ENCODE measurements at regions not wholly inside any gene's neighbourhood (a gene's known extent, or its start where the extent isn't known, plus 50 kb on each side); places are given as distances from the start of the nearest gene placed in this dataset.

DNA sequence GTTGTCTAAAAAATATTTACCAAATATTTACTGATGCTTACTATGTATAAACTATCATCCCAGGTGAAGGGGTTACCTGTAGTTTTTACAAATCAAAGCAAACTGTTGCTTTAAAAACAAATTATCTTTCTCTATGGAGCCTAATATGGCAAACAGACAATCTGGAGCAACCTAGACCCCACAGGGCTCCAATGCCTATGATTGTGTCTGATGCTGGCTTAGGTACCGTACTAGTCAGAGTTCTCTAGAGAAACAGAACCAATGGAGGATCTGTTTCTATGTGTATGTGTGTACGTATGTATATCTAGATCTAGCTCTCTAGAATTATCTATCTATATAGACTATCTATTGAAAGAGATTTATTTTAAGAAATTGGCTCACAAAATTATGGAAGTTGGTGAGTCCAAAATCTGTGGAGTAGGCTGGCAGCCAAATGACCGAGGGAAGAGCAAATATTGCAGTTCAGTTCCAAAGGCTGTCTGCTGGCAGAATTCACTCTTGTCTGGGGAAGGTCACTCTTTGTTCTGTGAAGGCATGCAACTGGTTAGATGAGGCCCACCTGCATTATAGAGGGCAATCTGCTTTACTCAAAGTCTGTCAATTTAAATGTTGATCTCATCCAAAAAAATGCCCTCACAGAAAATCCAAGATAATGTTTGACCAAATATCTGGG lies 127.1 kb upstream of the ENPEP start:
- TF ChIP-seq, protein P1, sequence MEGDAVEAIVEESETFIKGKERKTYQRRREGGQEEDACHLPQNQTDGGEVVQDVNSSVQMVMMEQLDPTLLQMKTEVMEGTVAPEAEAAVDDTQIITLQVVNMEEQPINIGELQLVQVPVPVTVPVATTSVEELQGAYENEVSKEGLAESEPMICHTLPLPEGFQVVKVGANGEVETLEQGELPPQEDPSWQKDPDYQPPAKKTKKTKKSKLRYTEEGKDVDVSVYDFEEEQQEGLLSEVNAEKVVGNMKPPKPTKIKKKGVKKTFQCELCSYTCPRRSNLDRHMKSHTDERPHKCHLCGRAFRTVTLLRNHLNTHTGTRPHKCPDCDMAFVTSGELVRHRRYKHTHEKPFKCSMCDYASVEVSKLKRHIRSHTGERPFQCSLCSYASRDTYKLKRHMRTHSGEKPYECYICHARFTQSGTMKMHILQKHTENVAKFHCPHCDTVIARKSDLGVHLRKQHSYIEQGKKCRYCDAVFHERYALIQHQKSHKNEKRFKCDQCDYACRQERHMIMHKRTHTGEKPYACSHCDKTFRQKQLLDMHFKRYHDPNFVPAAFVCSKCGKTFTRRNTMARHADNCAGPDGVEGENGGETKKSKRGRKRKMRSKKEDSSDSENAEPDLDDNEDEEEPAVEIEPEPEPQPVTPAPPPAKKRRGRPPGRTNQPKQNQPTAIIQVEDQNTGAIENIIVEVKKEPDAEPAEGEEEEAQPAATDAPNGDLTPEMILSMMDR (IDR thresholded peaks at IDR 0.05), result no peak
- TF ChIP-seq REST (IDR thresholded peaks at IDR 0.05; ENCODE audit: insufficient read depth in 1 of 2, low read depth in 2 of 2, low read length in 1 of 2), result no peak
